SK-N-SH (cell line): ENCODE measurements at regions not wholly inside any gene's neighbourhood (a gene's known extent, or its start where the extent isn't known, plus 50 kb on each side); places are given as distances from the start of the nearest gene placed in this dataset.

Experiments
- CTCF ChIA-PET: fragments of 300-600, 350-600 bp; formaldehyde crosslinking; extraction: SDS; loops from one replicate; lab custom pipeline; 2021; lab: Yijun Ruan, JAX
- POLR2A ChIA-PET: fragments of 350-600 bp; sonication (Branson Sonifier 250); formaldehyde crosslinking; extraction: SDS; loops from one replicate; lab custom pipeline; 2020; ENCODE audit warnings: antibody characterized with exemption, inconsistent platforms; lab: Yijun Ruan, JAX
- DNase-seq: peaks from one replicate; pipeline ENCODE4 v3.0.0; 2012
- H2AFZ ChIP-seq: fragments of 200-600 bp; sonication (generic); 2 replicates; pipeline ENCODE4 v1.8.1; 2016; ENCODE audit warnings: antibody characterized with exemption, mild to moderate bottlenecking, low read depth
- H3F3A ChIP-seq: fragments of 200-600 bp; sonication (generic); replicated peaks from 2 replicates; pipeline ENCODE3; 2016; ENCODE audit warnings: antibody characterized with exemption, mild to moderate bottlenecking; ENCODE audit not compliant: insufficient read depth
- H3K27ac ChIP-seq, 2 experiments: fragments of 200-500 bp in 1 of 2; fragments of 200-600 bp in 1 of 2; sonication (Bioruptor generic) in 1 of 2; sonication (generic), shearing (Covaris generic) in 1 of 2; 2 replicates each; pipeline versions ENCODE4 v1.5.1 to v1.6.1; 2014 to 2016; ENCODE audit warnings: low read depth in 2 of 2, inconsistent platforms in 1 of 2, low read length in 1 of 2, mild to moderate bottlenecking in 1 of 2, mixed read lengths in 1 of 2
- H3K27me3 ChIP-seq: fragments of 200-600 bp; sonication (generic), shearing (Covaris generic); 2 replicates; pipeline ENCODE4 v1.6.1; 2016; ENCODE audit warnings: mixed run types; ENCODE audit not compliant: insufficient read depth
- H3K36me3 ChIP-seq, 2 experiments: fragments of 200-500 bp in 1 of 2; fragments of 200-600 bp in 1 of 2; sonication (Bioruptor generic) in 1 of 2; sonication (generic) in 1 of 2; replicated peaks in 1 of 2; 2 replicates each; pipeline versions ENCODE3 to v1.5.1; 2014 to 2016; ENCODE audit warnings: low read length in 1 of 2, mild to moderate bottlenecking in 1 of 2; ENCODE audit not compliant: insufficient read depth in 2 of 2, control insufficient read depth in 1 of 2
- H3K4me1 ChIP-seq, 2 experiments: fragments of 200-500 bp in 1 of 2; fragments of 200-600 bp in 1 of 2; sonication (Bioruptor generic) in 1 of 2; sonication (generic), shearing (Covaris generic) in 1 of 2; 2 replicates each; pipeline versions ENCODE4 v1.5.1 to v1.6.1; 2014 to 2016; ENCODE audit warnings: low read depth in 1 of 2, low read length in 1 of 2, mixed run types in 1 of 2; ENCODE audit not compliant: insufficient read depth in 2 of 2, control insufficient read depth in 1 of 2
- H3K4me2 ChIP-seq: fragments of 200-600 bp; sonication (generic), shearing (Covaris generic); 2 replicates; pipeline ENCODE4 v1.6.1; 2017; ENCODE audit warnings: mixed run types
- H3K4me3 ChIP-seq, 2 experiments: fragments of 200-500 bp in 1 of 2; fragments of 200-600 bp in 1 of 2; sonication (Bioruptor generic) in 1 of 2; sonication (generic), shearing (Covaris generic) in 1 of 2; 2 replicates each; pipeline versions ENCODE4 v1.5.1 to v1.8.1; 2014 to 2016; ENCODE audit warnings: low read depth in 2 of 2, inconsistent platforms in 1 of 2, low read length in 1 of 2, mild to moderate bottlenecking in 1 of 2, mixed read lengths in 1 of 2, moderate library complexity in 1 of 2
- H3K79me2 ChIP-seq: fragments of 200-600 bp; sonication (generic); 2 replicates; pipeline ENCODE4 v1.8.1; 2017; ENCODE audit warnings: mild to moderate bottlenecking; ENCODE audit not compliant: insufficient read depth
- H3K9ac ChIP-seq: fragments of 200-600 bp; sonication (generic); 2 replicates; pipeline ENCODE4 v1.6.1; 2017; ENCODE audit warnings: mixed run types
- H3K9me2 ChIP-seq: fragments of 200-600 bp; sonication (generic); 2 replicates; pipeline ENCODE4 v1.6.1; 2017; ENCODE audit warnings: mixed run types
- H3K9me3 ChIP-seq: fragments of 200-600 bp; sonication (generic); 2 replicates; pipeline ENCODE4 v1.6.1; 2017; ENCODE audit warnings: mixed run types, mild to moderate bottlenecking, moderate library complexity
- H4K20me1 ChIP-seq: fragments of 200-600 bp; sonication (generic); 2 replicates; pipeline ENCODE4 v1.6.1; 2017; ENCODE audit warnings: mild to moderate bottlenecking, mixed run types; ENCODE audit not compliant: insufficient read depth
- CTCF ChIP-seq: fragments of 200-600 bp; sonication (generic); IDR thresholded peaks from 2 replicates; pipeline ENCODE4 v1.6.1; 2017; ENCODE audit warnings: antibody characterized with exemption, mild to moderate bottlenecking, moderate library complexity
- ELF1 ChIP-seq: IDR thresholded peaks from 2 replicates; pipeline ENCODE4 v1.4.0; 2012
- EZH2phosphoT487 ChIP-seq: fragments of 200-600 bp; sonication (generic); IDR thresholded peaks from 2 replicates; pipeline ENCODE4 v1.6.1; 2017; ENCODE audit warnings: low read depth, mixed run types, mild to moderate bottlenecking, antibody characterized with exemption, moderate library complexity, borderline replicate concordance
- FOXJ3 ChIP-seq: sonication (generic); formaldehyde crosslinking; IDR thresholded peaks from 2 replicates; pipeline ENCODE4 v1.5.1; 2020; ENCODE audit warnings: mild to moderate bottlenecking, missing genetic modification reagents
- GABPA ChIP-seq: IDR thresholded peaks from 2 replicates; pipeline ENCODE4 v1.4.0; 2012; ENCODE audit warnings: low read depth, mild to moderate bottlenecking
- IRF3 ChIP-seq: fragments of 150-350 bp; IDR thresholded peaks from 2 replicates; pipeline ENCODE4 v1.6.1; 2016; ENCODE audit warnings: mild to moderate bottlenecking, low read depth, low read length
- JUND ChIP-seq: IDR thresholded peaks from 2 replicates; pipeline ENCODE4 v1.4.0; 2012
- MXI1 ChIP-seq: IDR thresholded peaks from 2 replicates; pipeline ENCODE4 v1.6.1; 2012; ENCODE audit warnings: mild to moderate bottlenecking, low read depth, low read length, improper control_type of control experiment
- NFIC ChIP-seq: IDR thresholded peaks from 2 replicates; pipeline ENCODE4 v1.4.0; 2012; ENCODE audit warnings: borderline replicate concordance
- REST ChIP-seq: IDR thresholded peaks from 2 replicates; pipeline ENCODE4 v1.6.1; 2012; ENCODE audit warnings: mild to moderate bottlenecking, low read depth, low read length, moderate library complexity
- TCF12 ChIP-seq: IDR thresholded peaks from 2 replicates; pipeline ENCODE4 v1.4.0; 2012
- WGBS: methylation state at CpG from one replicate; pipeline ENCODE4 v1.1.6; 2017; ENCODE audit warnings: low lambda C conversion rate; 5-methylcytosine and 5-hydroxymethylcytosine counted together

GRCh38 chr4:1518997-1519700 lies 112.9 kb upstream of the NKX1-1 start:
- Histone ChIP-seq H3K4me2 (no peak overlapping the region), H3K36me3 (no peaks in the 10 kb centered on the region), H3F3A (no peaks in the 10 kb centered on the region), H2AFZ (no peak overlapping the region), H3K9ac (no peak overlapping the region), H3K4me3 (no peak overlapping the region), H3K9me2 (no peaks in the 10 kb centered on the region), H3K79me2 (no peaks in the 10 kb centered on the region), H3K9me3 (no peaks in the 10 kb centered on the region), H4K20me1 (no peaks in the 10 kb centered on the region), H3K4me1 (no peaks in the 10 kb centered on the region; a peak in 1 of 4 replicates), H3K27me3 (peaks cover 81% of the 10 kb centered on the region), H3K27ac (no peak overlapping the region)
- POLR2A ChIA-PET = no interaction called here
- no peak for DNase-seq
- CTCF ChIA-PET = interaction anchor here (1.0 to 2.0 kb wide), 4 partner anchors 15 to 388 kb away, joined by 3 to 6 read pairs (median 3); no protein-coding TSS in a partner anchor
- 36% methylated on average over 7 of the region's 20 CpGs for WGBS
- TF ChIP-seq TCF12 (no peak), EZH2phosphoT487 (no peak), REST (no peak), CTCF (no peak), ELF1 (no peak), FOXJ3 (CRISPR knock-in tag) (no peak), GABPA (no peak), MXI1 (no peak), IRF3 (no peak), JUND (no peak), NFIC (no peak)
